ENCODE measurements at regions not wholly inside any gene's neighbourhood (a gene's known extent, or its start where the extent isn't known, plus 50 kb on each side); places are given as distances from the start of the nearest gene placed in this dataset.

GRCh38 chr18:22547807-22548561, 130.3 kb upstream of the CTAGE1 start:
- TF ChIP-seq CTCF (IDR thresholded peaks at IDR 0.05 in 2 of 3, conservative IDR thresholded peaks at IDR 0.05 in 1 of 3; ENCODE audit: borderline replicate concordance in 1 of 3, insufficient read depth in 1 of 3, low read depth in 2 of 3, low read length in 2 of 3) (no peak), ZNF274 (IDR thresholded peaks at IDR 0.05; ENCODE audit: low read depth, low read length) (no peak), EZH2phosphoT487 (IDR thresholded peaks at IDR 0.05; ENCODE audit: borderline replicate concordance) (no peak), REST (IDR thresholded peaks at IDR 0.05; ENCODE audit: low read depth) (no peak), ELF1 (IDR thresholded peaks at IDR 0.05; ENCODE audit: borderline replicate concordance, low read depth) (no peak), JUND (IDR thresholded peaks at IDR 0.05) (no peak), POLR2A (IDR thresholded peaks at IDR 0.05; ENCODE audit: borderline replicate concordance, extremely low read depth, insufficient read depth, insufficient read length) (no peak), YY1 (IDR thresholded peaks at IDR 0.05; ENCODE audit: extremely low read depth, insufficient replicate concordance, low read depth, low read length) (no peak), TCF7L2 (IDR thresholded peaks at IDR 0.05; ENCODE audit: borderline replicate concordance, extremely low read depth, insufficient read depth, insufficient read length) (no peak), POLR2AphosphoS5 (IDR thresholded peaks at IDR 0.05; ENCODE audit: low read depth, low read length) (no peak), RAD21 (IDR thresholded peaks at IDR 0.05; ENCODE audit: low read depth) (no peak), EZH2 (IDR thresholded peaks at IDR 0.05) (no peak)

Data from HCT116 (cell line).